ENCODE measurements at regions not wholly inside any gene's neighbourhood (a gene's known extent, or its start where the extent isn't known, plus 50 kb on each side); places are given as distances from the start of the nearest gene placed in this dataset.

GRCh38 chr6:25057111-25057905, 121.5 kb upstream of the RIPOR2 start:
- TF ChIP-seq CTCF (IDR thresholded peaks at IDR 0.05) (no peak), EP300 (IDR thresholded peaks at IDR 0.05) (no peak), POLR2A (IDR thresholded peaks at IDR 0.05) (no peak)
